PFSK-1 (cell line): ENCODE measurements at regions not wholly inside any gene's neighbourhood (a gene's known extent, or its start where the extent isn't known, plus 50 kb on each side); places are given as distances from the start of the nearest gene placed in this dataset.

Experiments used
- POLR2AphosphoS5 ChIP-seq: IDR thresholded peaks from 2 replicates; pipeline ENCODE4 v1.6.1; 2012; ENCODE audit warnings: low read depth, mild to moderate bottlenecking, control low read depth, low read length, moderate library complexity
- TF ChIP-seq, protein P1 (sequence below), 2 experiments: IDR thresholded peaks; 2 replicates each; pipeline versions ENCODE4 v1.6.1 to v1.8.0; 2011 to 2012; ENCODE audit warnings: low read depth in 2 of 2, low read length in 2 of 2, control low read depth in 1 of 2, inconsistent platforms in 1 of 2, mild to moderate bottlenecking in 1 of 2, moderate library complexity in 1 of 2; ENCODE audit not compliant: insufficient read depth in 1 of 2

DNA sequence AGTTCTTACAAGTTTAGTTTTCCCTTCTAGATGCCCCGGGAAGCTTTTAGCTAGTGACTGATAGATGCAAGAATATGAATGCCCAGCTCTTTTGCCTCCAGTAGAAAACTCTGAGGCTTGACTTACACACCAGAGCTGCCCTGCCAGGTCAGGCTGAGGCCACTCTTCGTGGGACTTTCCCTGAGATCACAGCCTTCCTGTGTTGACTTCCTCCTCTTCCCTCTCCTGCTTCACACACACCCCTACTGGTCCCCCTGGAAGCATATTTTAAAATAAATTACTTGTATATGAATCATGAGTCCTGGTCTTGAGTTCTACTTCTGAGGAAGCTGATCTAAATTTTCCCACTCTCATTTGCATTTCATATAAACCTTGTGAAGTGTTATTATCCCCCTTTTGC, 413.7 kb downstream of the PDCD6IP start:
- TF ChIP-seq POLR2AphosphoS5, result no peak
- TF ChIP-seq, protein P1, sequence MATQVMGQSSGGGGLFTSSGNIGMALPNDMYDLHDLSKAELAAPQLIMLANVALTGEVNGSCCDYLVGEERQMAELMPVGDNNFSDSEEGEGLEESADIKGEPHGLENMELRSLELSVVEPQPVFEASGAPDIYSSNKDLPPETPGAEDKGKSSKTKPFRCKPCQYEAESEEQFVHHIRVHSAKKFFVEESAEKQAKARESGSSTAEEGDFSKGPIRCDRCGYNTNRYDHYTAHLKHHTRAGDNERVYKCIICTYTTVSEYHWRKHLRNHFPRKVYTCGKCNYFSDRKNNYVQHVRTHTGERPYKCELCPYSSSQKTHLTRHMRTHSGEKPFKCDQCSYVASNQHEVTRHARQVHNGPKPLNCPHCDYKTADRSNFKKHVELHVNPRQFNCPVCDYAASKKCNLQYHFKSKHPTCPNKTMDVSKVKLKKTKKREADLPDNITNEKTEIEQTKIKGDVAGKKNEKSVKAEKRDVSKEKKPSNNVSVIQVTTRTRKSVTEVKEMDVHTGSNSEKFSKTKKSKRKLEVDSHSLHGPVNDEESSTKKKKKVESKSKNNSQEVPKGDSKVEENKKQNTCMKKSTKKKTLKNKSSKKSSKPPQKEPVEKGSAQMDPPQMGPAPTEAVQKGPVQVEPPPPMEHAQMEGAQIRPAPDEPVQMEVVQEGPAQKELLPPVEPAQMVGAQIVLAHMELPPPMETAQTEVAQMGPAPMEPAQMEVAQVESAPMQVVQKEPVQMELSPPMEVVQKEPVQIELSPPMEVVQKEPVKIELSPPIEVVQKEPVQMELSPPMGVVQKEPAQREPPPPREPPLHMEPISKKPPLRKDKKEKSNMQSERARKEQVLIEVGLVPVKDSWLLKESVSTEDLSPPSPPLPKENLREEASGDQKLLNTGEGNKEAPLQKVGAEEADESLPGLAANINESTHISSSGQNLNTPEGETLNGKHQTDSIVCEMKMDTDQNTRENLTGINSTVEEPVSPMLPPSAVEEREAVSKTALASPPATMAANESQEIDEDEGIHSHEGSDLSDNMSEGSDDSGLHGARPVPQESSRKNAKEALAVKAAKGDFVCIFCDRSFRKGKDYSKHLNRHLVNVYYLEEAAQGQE (IDR thresholded peaks at IDR 0.05; ENCODE audit: insufficient read depth in 1 of 2, low read depth in 2 of 2, low read length in 2 of 2), result no peak
